Heart right ventricle (tissue), 16 donors: ENCODE measurements at regions not wholly inside any gene's neighbourhood (a gene's known extent, or its start where the extent isn't known, plus 50 kb on each side); places are given as distances from the start of the nearest gene placed in this dataset.

Source experiments
- ATAC-seq, 8 donors: fragments of 200-7000 bp; cut with Tn5 transposase; one replicate each; pipeline ENCODE4 v1.9.1; 2020; ENCODE audit warnings: mild to moderate bottlenecking in 8 of 8, moderate library complexity in 8 of 8, moderate number of reproducible peaks in 1 of 8
- DNase-seq, 2 donors: peaks; one replicate each; pipeline ENCODE4 v3.0.0-alpha.2; 2020
- H3K27ac ChIP-seq, 10 donors: fragments of 200-600 bp; sonication (generic) in 2 of 10; one replicate each; pipeline versions ENCODE4 v1.5.0 to v1.8.0; 2020 to 2022; ENCODE audit warnings: mild to moderate bottlenecking in 3 of 10
- H3K27me3 ChIP-seq, 7 donors: fragments of 200-600 bp; one replicate each; pipeline ENCODE4 v1.8.0; 2021 to 2022; ENCODE audit warnings: mild to moderate bottlenecking in 2 of 7
- H3K36me3 ChIP-seq, 9 donors: fragments of 200-600 bp; sonication (generic) in 1 of 9; one replicate each; pipeline versions ENCODE4 v1.5.0 to v1.8.0; 2020 to 2022; ENCODE audit warnings: mild to moderate bottlenecking in 2 of 9
- H3K4me1 ChIP-seq, 9 donors: fragments of 200-600 bp; sonication (generic) in 1 of 9; one replicate each; pipeline versions ENCODE4 v1.5.0 to v1.8.0; 2020 to 2022; ENCODE audit warnings: mild to moderate bottlenecking in 4 of 9
- H3K4me3 ChIP-seq, 10 donors: fragments of 200-600 bp; sonication (generic) in 2 of 10; one replicate each; pipeline versions ENCODE4 v1.5.0 to v1.8.0; 2020 to 2022; ENCODE audit warnings: mild to moderate bottlenecking in 7 of 10, moderate library complexity in 2 of 10
- H3K9me3 ChIP-seq, 11 donors: fragments of 200-600 bp in 10 of 11; sonication (generic) in 2 of 11; one replicate each; pipeline versions ENCODE4 v1.5.0 to v1.8.0; 2013 to 2022; ENCODE audit warnings: mild to moderate bottlenecking in 2 of 11, control low read depth in 1 of 11, moderate library complexity in 1 of 11
- WGBS, 2 donors: extraction: QIAGEN DNeasy Blood & Tissue Kit; methylation state at CpG; one replicate each; pipeline ENCODE4 v1.1.7; 2013; ENCODE audit warnings: inconsistent platforms in 1 of 2; 5-methylcytosine and 5-hydroxymethylcytosine counted together
- intact Hi-C, 10 donors: fragments of 100-400 bp; cut with DNase I; formaldehyde crosslinking; loops; one replicate each; pipeline versions ENCODE4 v1.11.1 to v1.14.2; 2022
- TF ChIP-seq, protein P1 (sequence below), 9 donors: fragments of 200-600 bp; sonication (generic) in 2 of 9; IDR thresholded peaks; one replicate each; pipeline versions ENCODE4 v1.5.0 to v1.8.0; 2021 to 2022; ENCODE audit warnings: antibody characterized with exemption in 9 of 9, mild to moderate bottlenecking in 5 of 9, moderate library complexity in 1 of 9
- donor health status: Arrhythmogenic right ventricular cardiomyopathy.
- donor health status: ischemic (EF 13 %, LVEDD 7.1; RV severe dilation, severe dysfunction).
- donor health status: healthy with polysubstance abuse.
- donor health status: DM: no; HTN: yes; CAD: no.
- donor health status: DM: no; HTN: no; CAD: no.
- donor health status: ischemic (EF 25% LVEDD 6.9; RV normal size, moderate dysfunction).
- donor health status: ischemic (EF 25% LVEDD 5.7; RV mildly dilated, moderate dysfunction).
- donor health status: healthy.
- donor health status: DM: yes; HTN: yes; CAD: no.
- donor health status: Ischemic cardiomyopathy.
- donor health status: ischemic (EF 35%, LVEDD 5.7; RV mildly dilated, moderate dysfunction).
- donor health status: nonischemic (EF 11% LVEDD 7.7; RV severe dilation, severe dysfunction).
- donor health status: DM: yes; HTN: yes; CAD: no.
- donor health status: PGD.
- donor health status: ischemic (EF 29% LVEDD 5.4; RV normal size, mild dysfunction).
- donor health status: nonischemic (EF 23%, LVEDD 6.1; RV moderate dilation, normal function).

DNA sequence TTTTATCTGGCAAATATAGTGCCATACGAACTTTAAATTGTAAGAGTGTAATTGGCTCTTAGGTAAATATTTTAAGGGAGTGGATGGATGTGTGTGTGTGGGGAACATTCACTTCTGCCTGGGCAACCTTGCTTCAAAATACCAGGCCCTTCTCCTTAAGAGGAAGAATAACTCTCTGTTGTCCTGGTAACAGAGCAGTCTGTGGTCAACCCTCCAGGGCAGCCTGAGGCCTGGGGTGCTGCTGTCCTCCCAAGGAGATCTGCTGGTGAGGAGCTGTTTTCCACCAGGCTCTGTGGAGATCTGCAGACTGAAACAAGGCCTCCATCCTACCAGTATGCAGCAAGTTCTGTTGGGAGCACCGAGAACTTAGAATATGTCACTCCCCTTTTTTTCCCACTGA lies 325.2 kb downstream of the PSAT1 start:
- Histone ChIP-seq H3K27ac (no peak overlapping the region), H3K36me3 (no peaks in the 10 kb centered on the region), H3K9me3 (no peaks in the 10 kb centered on the region), H3K4me1 (no peaks in the 10 kb centered on the region), H3K27me3 (no peaks in the 10 kb centered on the region), H3K4me3 (no peak overlapping the region)
- DNase-seq: no peak
- TF ChIP-seq, protein P1, sequence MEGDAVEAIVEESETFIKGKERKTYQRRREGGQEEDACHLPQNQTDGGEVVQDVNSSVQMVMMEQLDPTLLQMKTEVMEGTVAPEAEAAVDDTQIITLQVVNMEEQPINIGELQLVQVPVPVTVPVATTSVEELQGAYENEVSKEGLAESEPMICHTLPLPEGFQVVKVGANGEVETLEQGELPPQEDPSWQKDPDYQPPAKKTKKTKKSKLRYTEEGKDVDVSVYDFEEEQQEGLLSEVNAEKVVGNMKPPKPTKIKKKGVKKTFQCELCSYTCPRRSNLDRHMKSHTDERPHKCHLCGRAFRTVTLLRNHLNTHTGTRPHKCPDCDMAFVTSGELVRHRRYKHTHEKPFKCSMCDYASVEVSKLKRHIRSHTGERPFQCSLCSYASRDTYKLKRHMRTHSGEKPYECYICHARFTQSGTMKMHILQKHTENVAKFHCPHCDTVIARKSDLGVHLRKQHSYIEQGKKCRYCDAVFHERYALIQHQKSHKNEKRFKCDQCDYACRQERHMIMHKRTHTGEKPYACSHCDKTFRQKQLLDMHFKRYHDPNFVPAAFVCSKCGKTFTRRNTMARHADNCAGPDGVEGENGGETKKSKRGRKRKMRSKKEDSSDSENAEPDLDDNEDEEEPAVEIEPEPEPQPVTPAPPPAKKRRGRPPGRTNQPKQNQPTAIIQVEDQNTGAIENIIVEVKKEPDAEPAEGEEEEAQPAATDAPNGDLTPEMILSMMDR (IDR thresholded peaks at IDR 0.05): no peak
- 85 to 92% methylated on average over 2 of the region's 2 CpGs for WGBS, 2 donors
- ATAC-seq: no peak
- intact Hi-C loops: no loop called here

GRCh38 chr9:78626971-78627370 lies 330.0 kb downstream of the PSAT1 start:
- intact Hi-C loops: no loop called here
- Histone ChIP-seq H3K27me3 (peaks cover 0 to 4% (median 3%) of the 10 kb centered on the region in 7 donors), H3K4me1 (no peaks in the 10 kb centered on the region), H3K27ac (no peak overlapping the region), H3K9me3 (no peaks in the 10 kb centered on the region), H3K4me3 (no peak overlapping the region), H3K36me3 (no peaks in the 10 kb centered on the region)
- ATAC-seq (no peak), DNase-seq (no peak)
- TF ChIP-seq, protein P1 (IDR thresholded peaks at IDR 0.05): no peak

DNA sequence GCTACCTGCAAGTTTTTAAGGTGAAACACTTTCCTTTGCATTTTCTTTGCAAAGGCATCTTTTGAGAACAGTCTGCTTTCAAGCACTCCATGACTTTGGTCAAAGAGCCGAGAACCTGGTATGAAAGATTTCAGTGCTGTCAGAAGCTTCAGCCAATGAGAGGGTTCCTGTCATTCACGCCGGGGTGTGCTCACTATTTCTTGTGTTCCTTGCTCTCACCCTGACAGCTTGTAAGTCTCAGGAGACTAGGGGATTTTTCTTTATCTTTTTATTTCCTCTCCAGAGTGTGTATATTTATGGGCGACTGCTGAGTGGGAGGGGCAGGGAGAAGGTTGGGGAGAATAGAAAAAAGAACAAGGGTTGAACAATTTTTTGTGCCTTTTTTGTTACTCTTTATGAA lies 334.0 kb downstream of the PSAT1 start:
- WGBS, 2 donors: 23 to 35% methylated on average over 4 of the region's 4 CpGs
- TF ChIP-seq, protein P1 (IDR thresholded peaks at IDR 0.05): no peak
- no peaks in the 10 kb centered on the region for H3K4me1 ChIP-seq
- intact Hi-C loops: loop anchor here in 1 of 10 donors (10.0 kb wide), 1 partner anchor 86 kb away; no protein-coding TSS in a partner anchor
- no peaks in the 10 kb centered on the region for H3K36me3 ChIP-seq
- DNase-seq (no peak), ATAC-seq (no peak)
- peaks cover 0 to 6% (median 3%) of the 10 kb centered on the region in 7 donors for H3K27me3 ChIP-seq
- H3K4me3 ChIP-seq: no peak overlapping the region
- H3K27ac ChIP-seq: no peak overlapping the region
- H3K9me3 ChIP-seq: no peaks in the 10 kb centered on the region

DNA sequence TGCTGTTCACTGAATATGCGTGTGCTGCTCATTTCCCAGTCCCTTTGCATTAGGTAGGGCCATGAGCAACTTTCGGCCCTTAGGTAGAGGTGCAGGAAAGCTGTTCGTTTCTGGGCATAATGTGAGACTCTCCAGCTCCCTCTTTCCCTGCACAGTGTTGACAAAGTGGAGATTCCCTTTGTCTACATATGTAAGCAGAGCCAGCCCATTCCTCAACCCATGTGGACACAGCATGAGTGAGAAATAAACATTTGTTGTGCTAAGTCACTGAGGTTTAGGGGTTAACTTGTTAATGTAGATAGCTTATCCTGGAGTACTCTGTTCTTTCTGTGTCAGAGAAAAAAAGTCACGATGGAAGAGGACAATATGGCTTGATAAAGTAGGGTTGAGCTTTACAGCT lies 343.8 kb downstream of the PSAT1 start:
- H3K27me3 ChIP-seq: peaks cover 0 to 7% (median 0%) of the 10 kb centered on the region in 7 donors
- 41 to 45% methylated on average over 4 of the region's 4 CpGs for WGBS, 2 donors
- no peaks in the 10 kb centered on the region for H3K36me3 ChIP-seq
- intact Hi-C loops: no loop called here
- ATAC-seq (no peak), DNase-seq (no peak)
- TF ChIP-seq, protein P1 (IDR thresholded peaks at IDR 0.05): no peak
- H3K27ac ChIP-seq: no peak overlapping the region
- H3K4me1 ChIP-seq: no peaks in the 10 kb centered on the region
- no peak overlapping the region for H3K4me3 ChIP-seq
- H3K9me3 ChIP-seq: peaks cover 0 to 9% (median 0%) of the 10 kb centered on the region in 11 donors
